Stomach smooth muscle (tissue), 2 donors: ENCODE measurements at regions not wholly inside any gene's neighbourhood (a gene's known extent, or its start where the extent isn't known, plus 50 kb on each side); places are given as distances from the start of the nearest gene placed in this dataset.

ENCODE experiments used
- H3K27ac ChIP-seq: one replicate; pipeline ENCODE4 v1.7.0; 2013; ENCODE audit warnings: mild to moderate bottlenecking, low read length, inconsistent platforms
- H3K27me3 ChIP-seq, 2 donors: one replicate each; pipeline ENCODE4 v1.7.0; 2013; ENCODE audit warnings: low read length in 2 of 2; ENCODE audit not compliant: insufficient read depth in 2 of 2, control insufficient read depth in 1 of 2
- H3K36me3 ChIP-seq, 2 donors: one replicate each; pipeline ENCODE4 v1.7.0; 2013; ENCODE audit warnings: low read length in 2 of 2; ENCODE audit not compliant: control insufficient read depth in 2 of 2, insufficient read depth in 2 of 2
- H3K4me1 ChIP-seq: one replicate; pipeline ENCODE4 v1.7.0; 2013; ENCODE audit warnings: low read length; ENCODE audit not compliant: control insufficient read depth, insufficient read depth
- H3K4me3 ChIP-seq, 2 donors: one replicate each; pipeline ENCODE4 v1.7.0; 2013; ENCODE audit warnings: low read length in 2 of 2
- H3K9ac ChIP-seq, 2 donors: one replicate each; pipeline ENCODE4 v1.7.0; 2013; ENCODE audit warnings: low read length in 2 of 2, mild to moderate bottlenecking in 1 of 2
- H3K9me3 ChIP-seq, 2 donors: one replicate each; pipeline ENCODE4 v1.7.0; 2013; ENCODE audit warnings: low read length in 2 of 2; ENCODE audit not compliant: control insufficient read depth in 2 of 2
- donor health status: healthy.
- donor health status: Pancreatic carcinoma.

DNA sequence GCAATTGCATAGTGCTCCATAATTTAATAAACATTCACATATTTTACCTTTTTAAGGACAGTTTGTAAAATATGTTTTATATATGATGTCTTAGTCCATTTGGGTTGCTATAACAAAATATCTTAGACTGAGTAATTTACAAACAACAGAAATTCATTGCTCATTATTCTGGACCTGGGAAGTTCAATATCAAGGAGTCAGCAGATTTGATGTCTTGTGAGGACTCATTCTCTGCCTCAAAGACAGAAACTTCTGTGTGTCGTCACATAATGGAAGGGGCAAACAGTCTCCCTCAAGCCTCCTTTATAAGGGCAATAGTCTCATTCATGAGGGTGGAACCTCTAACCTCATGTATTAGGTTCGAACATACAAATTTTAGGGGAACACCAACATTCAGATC is 455.9 kb downstream of the TAF11L14 start:
- no peak overlapping the region for H3K9ac ChIP-seq
- H3K27me3 ChIP-seq: no peaks in the 10 kb centered on the region
- H3K4me1 ChIP-seq: no peaks in the 10 kb centered on the region
- H3K36me3 ChIP-seq: no peaks in the 10 kb centered on the region
- no peaks in the 10 kb centered on the region for H3K9me3 ChIP-seq
- H3K4me3 ChIP-seq: no peak overlapping the region
- no peak overlapping the region for H3K27ac ChIP-seq

DNA sequence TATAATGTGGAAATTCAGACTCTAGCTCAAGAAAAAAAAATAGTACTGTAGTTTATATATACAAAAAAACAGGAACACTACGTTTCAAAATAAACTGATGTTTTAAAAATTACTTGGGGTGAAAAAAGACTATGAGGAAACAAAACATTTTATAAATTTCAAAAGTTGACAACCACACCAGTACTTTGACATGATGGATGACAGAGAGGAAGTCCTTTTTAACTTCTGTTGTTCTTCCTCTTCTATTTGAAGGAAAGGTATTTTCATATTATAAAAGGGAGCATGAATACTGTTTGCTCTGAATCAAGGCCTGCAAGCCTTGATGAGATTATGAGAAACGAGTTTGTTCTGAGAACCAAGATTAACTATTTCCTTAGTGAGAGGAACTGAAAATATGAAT is 456.9 kb downstream of the TAF11L14 start:
- no peaks in the 10 kb centered on the region for H3K4me1 ChIP-seq
- no peak overlapping the region for H3K4me3 ChIP-seq
- no peaks in the 10 kb centered on the region for H3K27me3 ChIP-seq
- H3K36me3 ChIP-seq: no peaks in the 10 kb centered on the region
- H3K27ac ChIP-seq: no peak overlapping the region
- H3K9ac ChIP-seq: no peak overlapping the region
- no peaks in the 10 kb centered on the region for H3K9me3 ChIP-seq

DNA sequence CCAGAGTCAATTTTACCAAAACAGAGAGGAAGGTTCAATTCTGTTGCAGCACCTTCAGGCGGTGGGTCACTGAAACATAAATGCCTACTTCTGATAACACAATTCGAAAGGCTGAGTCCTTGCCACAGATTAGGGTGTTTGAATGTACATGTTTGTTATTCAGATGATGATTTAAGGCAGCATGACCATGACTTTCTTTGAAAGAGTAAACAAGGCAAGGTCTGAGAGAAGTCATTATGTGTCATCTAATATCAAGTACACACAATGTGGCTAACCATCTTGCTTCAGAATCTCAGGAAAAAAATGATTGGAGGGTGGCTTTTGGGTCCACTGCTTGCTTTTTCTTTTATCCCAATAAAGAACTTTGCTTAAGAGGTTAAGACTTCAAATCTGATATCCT is 457.5 kb downstream of the TAF11L14 start:
- no peaks in the 10 kb centered on the region for H3K27me3 ChIP-seq
- no peak overlapping the region for H3K27ac ChIP-seq
- no peaks in the 10 kb centered on the region for H3K36me3 ChIP-seq
- no peak overlapping the region for H3K9ac ChIP-seq
- no peak overlapping the region for H3K4me3 ChIP-seq
- no peaks in the 10 kb centered on the region for H3K4me1 ChIP-seq
- H3K9me3 ChIP-seq: no peaks in the 10 kb centered on the region

DNA sequence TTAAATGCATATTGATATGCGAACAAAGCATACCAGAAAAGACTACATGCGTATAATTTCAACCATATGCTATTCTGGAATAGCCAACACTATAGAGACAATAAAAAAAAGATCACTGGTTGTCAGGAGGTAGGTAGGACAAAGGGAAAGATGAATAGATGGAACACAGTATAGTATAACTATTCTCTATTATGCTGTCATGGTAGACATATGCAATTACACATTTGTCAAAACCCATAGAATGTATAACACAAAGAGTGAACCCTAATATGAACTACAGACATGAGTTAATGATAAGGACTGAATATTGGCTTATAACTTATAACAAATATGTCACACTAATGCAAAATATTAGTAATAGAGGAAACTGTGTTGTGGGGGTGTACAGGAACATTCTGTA is 460.8 kb downstream of the TAF11L14 start:
- no peaks in the 10 kb centered on the region for H3K27me3 ChIP-seq
- no peak overlapping the region for H3K9ac ChIP-seq
- H3K4me3 ChIP-seq: no peak overlapping the region
- H3K36me3 ChIP-seq: no peaks in the 10 kb centered on the region
- no peak overlapping the region for H3K27ac ChIP-seq
- no peaks in the 10 kb centered on the region for H3K4me1 ChIP-seq
- no peaks in the 10 kb centered on the region for H3K9me3 ChIP-seq

DNA sequence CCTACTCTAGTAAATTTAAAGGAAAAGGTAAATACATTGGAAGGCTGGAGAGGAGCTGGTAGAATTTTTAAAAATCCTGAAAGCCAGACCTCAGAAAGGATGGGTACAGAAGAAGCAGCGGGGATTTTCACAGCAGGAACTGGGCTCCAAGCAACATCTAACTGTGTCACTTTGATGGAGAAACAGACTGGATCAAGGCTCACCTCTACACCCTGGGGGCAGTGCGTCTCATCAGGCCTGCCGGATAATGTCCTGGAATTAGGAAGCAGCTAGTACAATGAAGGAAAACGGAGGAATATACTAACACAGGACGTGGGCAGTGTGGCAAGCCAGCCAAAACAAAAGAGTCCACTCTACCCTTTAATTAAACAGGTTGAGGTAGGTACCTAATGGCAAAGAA is 463.6 kb downstream of the TAF11L14 start:
- Histone ChIP-seq H3K9me3 (no peaks in the 10 kb centered on the region), H3K4me1 (no peaks in the 10 kb centered on the region), H3K27ac (no peak overlapping the region), H3K9ac (no peak overlapping the region), H3K27me3 (no peaks in the 10 kb centered on the region), H3K36me3 (no peaks in the 10 kb centered on the region), H3K4me3 (no peak overlapping the region)

DNA sequence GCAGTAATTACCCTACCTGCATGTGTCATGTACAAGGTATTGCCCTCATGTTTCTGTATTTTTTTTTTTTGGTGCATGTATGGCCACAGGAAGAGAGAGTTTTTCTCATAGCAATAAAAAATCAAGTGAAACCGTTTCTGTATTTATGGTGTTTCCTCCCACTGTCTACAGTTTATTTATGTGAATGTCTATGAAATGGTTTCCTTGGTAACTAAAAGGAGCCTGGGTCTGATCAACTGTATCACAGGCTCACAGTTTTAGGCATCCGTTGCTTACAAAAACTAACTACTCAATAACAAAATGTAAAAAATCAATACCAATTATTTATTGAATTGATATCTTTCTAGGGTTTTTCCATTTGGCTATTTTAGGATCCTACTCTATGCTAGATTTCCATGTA is 464.4 kb downstream of the TAF11L14 start:
- no peak overlapping the region for H3K27ac ChIP-seq

DNA sequence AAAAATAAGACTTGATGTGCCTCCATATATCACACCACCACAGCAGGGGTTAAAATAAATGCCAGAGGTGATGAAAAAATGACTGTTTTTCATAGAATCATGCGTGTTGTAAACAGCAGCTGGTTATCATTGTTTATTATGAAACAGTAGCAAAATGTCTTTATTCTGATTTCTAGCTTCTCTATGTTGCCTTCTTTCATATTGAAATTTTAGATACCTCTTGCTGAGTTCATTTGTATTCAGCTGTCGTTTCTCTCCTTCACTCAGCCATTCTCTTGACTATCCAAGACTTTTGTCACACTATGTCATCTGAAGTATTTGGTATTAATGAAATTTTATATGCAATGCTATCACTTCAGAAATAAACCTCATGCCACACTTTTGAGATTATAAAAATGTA is 465.0 kb downstream of the TAF11L14 start:
- H3K9ac ChIP-seq: no peak overlapping the region
- H3K36me3 ChIP-seq: no peaks in the 10 kb centered on the region
- H3K27me3 ChIP-seq: no peaks in the 10 kb centered on the region
- no peak overlapping the region for H3K4me3 ChIP-seq
- no peak overlapping the region for H3K27ac ChIP-seq
- no peaks in the 10 kb centered on the region for H3K4me1 ChIP-seq
- H3K9me3 ChIP-seq: no peaks in the 10 kb centered on the region

More for the DNA sequence above, 464.4 kb downstream of the TAF11L14 start:
- H3K36me3 ChIP-seq: no peaks in the 10 kb centered on the region
- no peaks in the 10 kb centered on the region for H3K9me3 ChIP-seq
- no peak overlapping the region for H3K4me3 ChIP-seq
- H3K9ac ChIP-seq: no peak overlapping the region
- no peaks in the 10 kb centered on the region for H3K4me1 ChIP-seq
- no peaks in the 10 kb centered on the region for H3K27me3 ChIP-seq

DNA sequence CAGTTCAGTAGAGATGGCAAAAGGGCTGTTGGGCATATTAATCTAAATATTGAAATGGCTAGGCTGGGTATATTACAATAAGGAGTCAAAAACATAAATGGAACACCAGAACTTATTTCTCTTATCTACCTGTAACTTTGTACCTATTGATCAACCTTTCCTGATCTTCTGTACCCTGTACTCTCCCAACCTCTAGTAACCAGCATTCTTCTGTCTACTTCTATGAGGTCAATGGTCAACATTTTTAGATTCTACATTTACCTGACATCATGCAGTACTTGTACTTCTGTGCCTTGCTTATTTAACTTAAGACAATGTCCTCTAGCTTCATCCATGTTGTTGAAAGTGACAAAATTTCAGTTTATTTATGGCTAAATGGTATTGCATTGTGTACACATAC is 467.3 kb downstream of the TAF11L14 start:
- Histone ChIP-seq H3K9me3 (no peaks in the 10 kb centered on the region), H3K27me3 (no peaks in the 10 kb centered on the region), H3K36me3 (no peaks in the 10 kb centered on the region), H3K4me1 (no peaks in the 10 kb centered on the region), H3K27ac (no peak overlapping the region), H3K9ac (no peak overlapping the region), H3K4me3 (no peak overlapping the region)

DNA sequence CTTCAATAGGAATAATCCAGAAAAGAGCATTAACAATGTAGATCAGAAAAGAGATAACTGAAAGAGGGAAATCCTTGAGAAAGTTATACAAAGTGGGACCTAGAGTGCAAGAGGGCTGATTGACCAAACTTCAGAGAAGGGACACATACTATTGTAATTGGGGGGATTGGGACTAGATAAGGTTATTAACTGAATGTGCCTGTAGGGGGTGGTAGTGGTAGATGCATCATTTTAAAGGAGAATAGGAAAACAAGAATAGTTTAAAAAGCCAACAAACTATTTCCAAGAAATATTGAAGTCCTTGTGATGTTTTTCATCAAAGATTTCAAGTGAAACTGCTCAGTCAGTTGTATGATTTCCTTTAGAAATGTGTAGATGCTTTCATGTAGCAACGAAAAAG is 468.5 kb downstream of the TAF11L14 start:
- Histone ChIP-seq H3K9ac (no peak overlapping the region), H3K4me3 (no peak overlapping the region)

DNA sequence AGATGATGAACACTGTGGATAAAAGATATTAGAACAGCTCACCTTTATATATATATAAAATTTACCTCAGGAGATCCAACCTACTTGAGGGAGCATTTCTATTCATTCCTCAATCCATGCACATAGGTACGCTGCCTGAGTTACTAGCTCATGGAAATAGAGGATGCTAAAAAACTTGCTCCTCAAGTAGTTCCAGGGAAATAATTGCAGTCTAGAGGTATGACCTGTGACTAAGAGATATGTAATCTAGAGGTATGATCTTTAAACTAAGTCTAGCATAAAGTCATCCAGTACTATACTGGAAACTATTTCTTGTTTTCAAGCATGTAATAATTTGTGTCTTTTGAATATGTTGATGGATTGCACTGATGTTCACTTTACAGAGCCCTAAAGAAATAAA is 471.2 kb downstream of the TAF11L14 start:
- no peaks in the 10 kb centered on the region for H3K27me3 ChIP-seq
- H3K9ac ChIP-seq: no peak overlapping the region
- no peaks in the 10 kb centered on the region for H3K9me3 ChIP-seq
- H3K27ac ChIP-seq: no peak overlapping the region
- no peaks in the 10 kb centered on the region for H3K4me1 ChIP-seq
- H3K36me3 ChIP-seq: no peaks in the 10 kb centered on the region
- no peak overlapping the region for H3K4me3 ChIP-seq

More for the DNA sequence above, 468.5 kb downstream of the TAF11L14 start:
- H3K27ac ChIP-seq: no peak overlapping the region
- no peaks in the 10 kb centered on the region for H3K9me3 ChIP-seq
- no peaks in the 10 kb centered on the region for H3K4me1 ChIP-seq
- no peaks in the 10 kb centered on the region for H3K36me3 ChIP-seq
- H3K27me3 ChIP-seq: no peaks in the 10 kb centered on the region

DNA sequence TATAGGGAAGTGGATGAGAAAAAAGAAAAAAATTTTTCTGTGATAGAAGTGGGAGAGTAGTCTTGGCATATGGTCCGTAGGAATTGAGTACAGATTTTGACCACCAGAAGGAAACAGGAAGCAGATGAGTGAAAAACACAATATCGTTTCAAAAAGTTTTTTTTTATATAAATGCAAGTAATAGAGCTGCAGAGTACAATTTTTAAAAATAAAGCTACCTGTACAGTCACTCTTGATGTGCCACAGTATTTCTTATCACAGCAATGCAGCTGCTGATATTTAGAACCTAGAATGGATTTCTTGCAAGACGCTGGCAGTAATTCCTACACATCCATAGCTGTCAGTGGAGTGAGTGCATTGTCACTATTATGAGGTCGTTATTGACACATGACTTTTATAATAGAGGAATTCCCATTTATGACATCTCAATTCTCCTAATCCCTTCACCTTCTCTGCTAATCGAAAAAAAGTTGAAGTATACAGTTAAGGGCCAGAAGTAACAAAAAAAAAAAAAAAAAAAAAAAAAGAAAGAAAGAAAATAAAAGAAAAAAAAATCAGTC is 477.7 kb downstream of the TAF11L14 start:
- H3K36me3 ChIP-seq: no peaks in the 10 kb centered on the region
- H3K9me3 ChIP-seq: no peaks in the 10 kb centered on the region
- H3K27me3 ChIP-seq: no peaks in the 10 kb centered on the region

More for the DNA sequence above, 477.7 kb downstream of the TAF11L14 start:
- H3K4me1 ChIP-seq: no peaks in the 10 kb centered on the region
- H3K9ac ChIP-seq: no peak overlapping the region
- H3K27ac ChIP-seq: no peak overlapping the region
- H3K4me3 ChIP-seq: no peak overlapping the region
